ENCODE measurements at regions not wholly inside any gene's neighbourhood (a gene's known extent, or its start where the extent isn't known, plus 50 kb on each side); places are given as distances from the start of the nearest gene placed in this dataset.

- TF ChIP-seq CTCF (IDR thresholded peaks at IDR 0.05; ENCODE audit: insufficient read depth, low read length, poor library complexity, severe bottlenecking), result no peak
- no peak for TF ChIP-seq EZH2phosphoT487 (conservative IDR thresholded peaks at IDR 0.05; ENCODE audit: low read length)
Measured at GRCh38 chr1:34370748-34371147, 194.0 kb downstream of the C1orf94 start.

Measured in SU-DHL-6 (cell line).